Skin of body (tissue), 2 donors: ENCODE measurements at regions not wholly inside any gene's neighbourhood (a gene's known extent, or its start where the extent isn't known, plus 50 kb on each side); places are given as distances from the start of the nearest gene placed in this dataset. TPM values are rescaled to one million over a fixed set of nuclear protein-coding genes. Genes with fewer than 3 reads are reported as not detected.
"Not testable (repeated sequence)": the region's sequence is repeated elsewhere in the genome, so short reads cannot be mapped to it uniquely, and the experiment has no call there.

Experiments
- DNase-seq: peaks from one replicate; lab custom pipeline; 2025; lab: John Stamatoyannopoulos, UW
- small RNA-seq: library from RNA; depleted of rRNA; stranded (forward); fragments of <200 nt; gene quantifications from one replicate; pipeline ENCODE3, GENCODE V24; 2014; ENCODE audit warnings: low replicate concordance

DNA sequence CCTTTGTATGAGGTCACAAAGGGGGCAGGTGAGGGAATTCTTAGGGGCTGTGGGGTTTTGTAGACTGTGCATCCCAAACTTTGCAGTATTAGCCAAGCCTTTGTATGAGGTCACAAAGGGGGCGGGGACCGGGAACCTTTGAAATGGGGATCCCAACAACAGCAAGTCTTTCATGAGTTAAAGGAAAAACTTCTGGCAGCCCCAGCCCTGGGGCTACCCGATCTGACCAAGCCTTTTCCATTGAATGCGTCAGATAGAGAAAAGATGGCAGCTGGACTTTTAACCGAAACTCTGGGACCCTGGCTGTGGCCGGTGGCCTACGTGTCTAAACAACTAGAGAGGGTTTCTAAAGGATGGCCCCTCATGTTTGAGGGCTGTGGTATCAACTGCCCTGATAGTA lies 79.0 kb upstream of the RUBCNL start:
- DNase-seq, result not testable (repeated sequence)

DNA sequence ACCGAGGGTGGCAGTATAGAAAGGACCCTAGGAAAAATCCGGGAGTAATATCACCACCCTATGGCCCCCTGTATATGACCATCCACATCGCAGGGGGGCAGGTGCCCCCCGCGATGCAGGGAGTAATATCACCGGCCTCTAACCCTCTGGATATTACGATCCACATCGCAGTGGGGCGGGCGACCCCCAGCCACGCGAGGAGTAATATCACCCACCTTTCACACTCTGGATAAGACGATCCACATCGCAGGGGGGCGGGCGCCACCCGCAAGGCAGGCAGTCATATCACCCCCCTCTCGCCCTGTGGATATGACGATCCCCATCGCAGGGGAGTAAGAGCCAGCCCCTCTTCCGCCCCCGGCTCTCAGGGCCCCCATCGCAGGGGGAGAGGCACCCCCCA lies 76.7 kb upstream of the RUBCNL start:
- no peak for DNase-seq

DNA sequence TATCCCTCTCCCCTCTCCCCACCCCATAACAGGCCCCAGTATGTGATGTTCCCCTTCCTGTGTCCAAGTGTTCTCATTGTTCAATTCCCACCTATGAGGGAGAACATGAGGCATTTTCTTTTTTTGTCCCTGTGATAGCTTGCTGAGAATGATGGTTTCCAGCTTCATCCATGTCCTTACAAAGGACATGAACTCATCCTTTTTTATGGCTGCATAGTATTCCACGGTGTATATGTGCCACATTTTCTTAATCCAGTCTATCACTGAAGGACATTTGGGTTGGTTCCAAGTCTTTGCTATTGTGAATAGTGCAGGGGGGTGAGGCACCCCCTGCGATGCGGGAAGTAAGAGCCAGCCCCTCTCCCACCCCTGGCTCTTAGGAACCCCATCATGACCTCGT lies 73.2 kb upstream of the RUBCNL start:
- DNase-seq, result not testable (repeated sequence)

DNA sequence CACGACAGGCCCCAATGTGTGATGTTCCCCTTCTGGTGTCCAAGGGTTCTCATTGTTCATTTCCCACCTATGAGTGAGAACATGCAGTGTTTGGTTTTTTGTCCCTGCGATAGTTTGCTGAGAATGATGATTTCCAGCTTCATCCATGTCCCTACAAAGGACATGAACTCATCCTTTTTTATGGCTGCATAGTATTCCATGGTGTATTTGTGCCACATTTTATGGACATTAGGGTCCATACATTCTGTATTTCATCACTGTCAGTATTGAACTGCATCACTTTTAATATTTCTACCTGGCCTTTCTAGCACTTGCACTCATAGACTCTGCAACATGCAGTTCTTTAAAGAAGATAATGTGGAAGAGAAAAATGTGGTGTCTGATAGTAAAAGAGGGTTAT lies 70.2 kb upstream of the RUBCNL start:
- not testable (repeated sequence) for DNase-seq

DNA sequence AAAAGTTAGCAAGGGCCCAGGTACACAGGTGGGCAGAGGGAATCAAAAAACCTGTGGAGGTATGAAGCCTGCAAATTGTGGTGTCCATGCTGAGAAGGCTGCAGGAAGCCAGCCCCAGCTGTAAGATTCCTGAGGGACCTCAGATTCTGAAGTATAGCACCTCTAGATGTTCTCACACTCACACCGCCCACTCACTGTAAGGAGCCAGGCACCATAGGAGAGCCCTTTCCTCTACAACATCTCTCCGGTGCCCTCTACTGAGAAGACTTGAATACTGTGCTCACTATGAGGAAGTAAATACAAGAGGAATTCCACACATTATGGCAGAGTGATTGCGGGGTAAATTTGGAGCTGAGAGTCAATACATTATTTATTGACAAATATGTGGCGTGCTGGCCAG lies 68.9 kb upstream of the RUBCNL start:
- not testable (repeated sequence) for DNase-seq

DNA sequence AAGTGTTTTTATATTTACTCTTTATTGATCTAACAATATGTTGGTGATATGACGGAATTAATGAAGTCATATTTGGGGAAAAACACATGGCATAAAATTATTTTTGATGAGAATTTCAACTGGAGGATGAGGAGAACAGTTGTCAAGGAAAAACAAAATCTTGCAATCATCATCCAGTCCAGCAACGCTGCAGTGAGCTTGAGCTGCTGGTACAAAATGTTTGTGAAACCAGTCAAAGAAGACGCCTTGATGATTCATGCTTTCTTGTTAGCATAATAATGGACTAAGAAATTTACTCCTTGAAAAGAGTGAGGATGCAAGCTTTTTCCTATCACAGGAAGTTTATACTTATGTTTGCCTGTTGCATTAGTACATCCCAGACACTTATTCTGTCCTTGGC lies 64.1 kb upstream of the RUBCNL start:
- DNase-seq, result not testable (repeated sequence)

DNA sequence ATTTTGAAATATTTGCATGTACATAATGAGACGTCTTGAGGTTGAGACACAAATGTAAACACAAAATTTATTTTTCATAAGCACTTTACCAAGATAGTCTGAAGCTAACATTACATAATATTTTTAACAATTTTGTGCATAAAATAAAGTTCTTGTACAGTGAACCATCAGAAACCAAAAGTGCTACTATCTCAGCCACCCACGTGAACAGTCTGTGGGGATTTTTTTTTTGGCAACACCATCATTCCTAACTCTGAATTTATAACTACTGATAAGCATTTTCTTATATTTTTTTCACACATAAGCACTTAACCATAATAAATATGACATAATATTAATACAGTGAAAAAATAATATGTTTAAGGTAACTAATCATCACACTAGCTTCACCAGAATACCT lies 62.9 kb upstream of the RUBCNL start:
- not testable (repeated sequence) for DNase-seq

DNA sequence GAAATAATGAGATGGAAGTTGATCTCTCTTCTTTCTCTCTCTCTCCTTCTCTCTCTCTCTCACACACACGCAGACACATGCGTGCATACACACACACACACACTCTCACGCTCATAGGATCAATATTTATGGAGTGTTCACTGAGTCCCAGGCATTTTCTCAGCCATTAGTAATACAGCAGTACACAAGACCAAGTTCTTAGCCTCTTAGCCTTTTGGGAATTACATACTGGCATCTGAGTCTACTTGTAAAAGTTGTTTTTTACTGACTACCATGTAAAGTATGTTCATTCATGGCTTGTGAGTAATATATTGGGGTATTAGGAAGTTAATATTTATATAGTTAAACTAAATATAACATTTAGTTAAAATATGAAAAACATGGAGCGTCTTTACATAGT lies 61.1 kb upstream of the RUBCNL start:
- DNase-seq, result not testable (repeated sequence)

DNA sequence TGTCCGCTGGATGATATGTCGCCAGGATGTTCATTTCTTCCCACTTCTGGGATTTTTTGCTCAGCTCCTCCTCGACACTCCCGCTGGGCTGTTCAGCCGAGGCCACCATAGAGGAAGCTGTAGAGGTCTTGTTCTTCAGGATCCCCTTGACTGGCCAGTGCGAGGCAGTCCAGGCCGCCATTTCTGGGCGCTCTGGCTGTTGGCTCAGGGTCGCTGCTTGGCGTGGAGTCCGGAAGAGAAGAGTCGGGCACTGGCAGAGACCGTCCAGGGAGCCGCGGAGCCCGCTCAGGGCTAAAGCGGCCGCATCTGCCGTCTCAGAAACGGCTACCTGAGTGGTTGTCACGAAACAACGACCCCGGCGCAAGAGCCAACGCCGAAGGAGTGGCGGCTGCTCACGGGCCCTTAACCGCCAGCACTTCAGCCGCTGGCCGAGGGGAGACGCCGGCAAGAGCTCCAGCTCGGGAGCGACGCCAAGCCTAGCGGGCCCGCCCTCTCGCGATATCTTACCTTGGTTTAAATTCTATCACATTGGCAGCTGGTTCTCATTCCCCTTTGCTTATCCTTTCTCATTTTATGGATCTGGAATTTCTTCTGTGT lies 50.9 kb upstream of the RUBCNL start:
- not testable (repeated sequence) for DNase-seq

Small RNAs in the stretch of these regions (small RNA-seq; reads per million reads assigned to genes)
- gene COX17P1, result not detected
